SHP77 (cell line): ENCODE measurements at regions not wholly inside any gene's neighbourhood (a gene's known extent, or its start where the extent isn't known, plus 50 kb on each side); places are given as distances from the start of the nearest gene placed in this dataset.
"Not testable (repeated sequence)": the region's sequence is repeated elsewhere in the genome, so short reads cannot be mapped to it uniquely, and the experiment has no call there.

Experiments used
- DNase-seq, 2 experiments: peaks; one replicate each; lab custom pipeline; 2025; lab: John Stamatoyannopoulos, UW

GRCh38 chr7:96561892-96562291 lies 147.8 kb downstream of the SEM1 start:
- no peak for DNase-seq

GRCh38 chr7:96558530-96558929 lies 151.1 kb downstream of the SEM1 start:
- DNase-seq, result no peak

GRCh38 chr7:96558093-96558492 lies 151.6 kb downstream of the SEM1 start:
- no peak for DNase-seq

- not testable (repeated sequence) for DNase-seq
Observed at GRCh38 chr7:96557598-96557997, 152.0 kb downstream of the SEM1 start.

- DNase-seq, result peak in 1 of 2 experiments; percentile 9
Observed at GRCh38 chr7:96548664-96549063, 161.0 kb downstream of the SEM1 start.

GRCh38 chr7:96547371-96547811 lies 162.3 kb downstream of the SEM1 start:
- DNase-seq, result peak in 1 of 2 experiments; percentile 21

- DNase-seq, result no peak
Observed at GRCh38 chr7:96546426-96546825, 163.2 kb downstream of the SEM1 start.

GRCh38 chr7:96539471-96539870 lies 170.2 kb downstream of the SEM1 start:
- no peak for DNase-seq

GRCh38 chr7:96538632-96539031 lies 171.0 kb downstream of the SEM1 start:
- DNase-seq, result no peak

- DNase-seq, result no peak
Observed at GRCh38 chr7:96534221-96534620, 175.4 kb downstream of the SEM1 start.

- DNase-seq, result no peak
Observed at GRCh38 chr7:96532428-96532935, 177.2 kb downstream of the SEM1 start.

GRCh38 chr7:96531331-96531730 lies 178.3 kb downstream of the SEM1 start:
- DNase-seq, result no peak

- DNase-seq, result no peak
Observed at GRCh38 chr7:96530786-96531185, 178.9 kb downstream of the SEM1 start.

GRCh38 chr7:96527133-96527827 lies 182.4 kb downstream of the SEM1 start:
- DNase-seq, result no peak

GRCh38 chr7:96526496-96526895 lies 183.2 kb downstream of the SEM1 start:
- DNase-seq, result no peak

GRCh38 chr7:96521068-96521894 lies 188.4 kb downstream of the SEM1 start:
- no peak for DNase-seq

GRCh38 chr7:96508371-96508770 lies 186.5 kb upstream of the SLC25A13 start:
- DNase-seq, result peak in 1 of 2 experiments; percentile 9

GRCh38 chr7:96503597-96503996 lies 181.7 kb upstream of the SLC25A13 start:
- no peak for DNase-seq

GRCh38 chr7:96501318-96501717 lies 179.4 kb upstream of the SLC25A13 start:
- DNase-seq, result no peak

GRCh38 chr7:96499532-96499931 lies 177.6 kb upstream of the SLC25A13 start:
- DNase-seq, result peak; percentile 61 to 70

- no peak for DNase-seq
Observed at GRCh38 chr7:96497567-96497966, 175.7 kb upstream of the SLC25A13 start.

- DNase-seq, result peak; percentile 76 to 82
Observed at GRCh38 chr7:96495751-96496216, 173.9 kb upstream of the SLC25A13 start.

- DNase-seq, result no peak
Observed at GRCh38 chr7:96486681-96487080, 164.8 kb upstream of the SLC25A13 start.
